NCI-H2029 (cell line): ENCODE measurements at regions not wholly inside any gene's neighbourhood (a gene's known extent, or its start where the extent isn't known, plus 50 kb on each side); places are given as distances from the start of the nearest gene placed in this dataset.
"Not testable (repeated sequence)": the region's sequence is repeated elsewhere in the genome, so short reads cannot be mapped to it uniquely, and the experiment has no call there.

Experiments used
- DNase-seq: peaks from one replicate; lab custom pipeline; 2025; lab: John Stamatoyannopoulos, UW

DNA sequence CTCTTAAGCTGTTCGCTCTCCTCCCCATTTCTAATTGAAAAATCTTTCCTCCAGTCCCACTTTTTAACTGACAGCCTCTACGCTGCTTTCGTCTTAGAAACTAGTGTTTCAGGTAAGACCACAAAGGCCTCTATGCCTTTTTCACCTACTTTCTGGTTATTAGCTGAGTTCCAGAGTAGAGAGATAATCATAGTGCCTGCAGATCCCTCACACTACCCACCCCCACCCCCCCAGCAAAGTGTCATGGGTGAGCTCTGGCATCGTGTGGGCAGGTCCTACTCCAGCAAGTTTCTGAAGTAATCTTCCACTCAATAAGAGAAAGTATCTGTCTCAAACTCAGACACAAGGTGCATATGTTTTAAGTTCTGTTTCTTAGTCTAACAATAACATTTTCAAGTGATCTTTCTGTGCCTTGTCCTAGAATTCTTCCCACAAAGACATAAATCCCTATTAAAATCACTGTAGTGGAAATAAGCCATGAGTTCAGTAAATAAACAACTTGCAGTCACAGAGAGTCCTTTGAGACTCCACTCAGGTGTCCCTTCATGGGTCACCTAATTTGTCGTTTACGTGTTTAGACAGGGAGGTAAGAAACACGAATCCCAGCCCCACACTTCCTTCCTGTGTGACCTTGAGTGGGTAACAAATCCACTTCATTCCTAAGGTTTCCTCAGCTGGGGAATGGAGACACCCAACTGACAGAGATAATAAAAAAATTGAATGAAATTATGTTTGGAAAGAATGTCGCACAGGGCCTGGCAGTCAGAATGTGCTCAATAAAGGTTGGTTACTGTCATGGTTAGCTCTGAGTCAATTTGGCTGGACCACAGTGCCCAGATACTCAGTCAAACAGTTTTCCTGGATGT is 228.9 kb upstream of the CAND1 start:
- no peak for DNase-seq

DNA sequence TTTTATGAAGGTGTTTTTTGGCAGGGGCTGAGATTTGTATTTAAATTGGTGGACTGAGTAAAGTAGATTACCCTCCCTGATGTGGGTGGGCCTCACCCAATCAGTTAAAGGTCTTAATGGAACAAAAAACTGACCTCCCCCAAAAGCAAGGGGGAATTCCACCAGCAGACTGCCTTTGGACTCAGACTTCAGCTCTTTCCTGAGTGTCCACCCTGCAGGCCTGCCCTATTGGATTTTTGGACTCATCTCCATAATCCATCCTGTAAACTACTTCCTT is 228.4 kb upstream of the CAND1 start:
- no peak for DNase-seq

DNA sequence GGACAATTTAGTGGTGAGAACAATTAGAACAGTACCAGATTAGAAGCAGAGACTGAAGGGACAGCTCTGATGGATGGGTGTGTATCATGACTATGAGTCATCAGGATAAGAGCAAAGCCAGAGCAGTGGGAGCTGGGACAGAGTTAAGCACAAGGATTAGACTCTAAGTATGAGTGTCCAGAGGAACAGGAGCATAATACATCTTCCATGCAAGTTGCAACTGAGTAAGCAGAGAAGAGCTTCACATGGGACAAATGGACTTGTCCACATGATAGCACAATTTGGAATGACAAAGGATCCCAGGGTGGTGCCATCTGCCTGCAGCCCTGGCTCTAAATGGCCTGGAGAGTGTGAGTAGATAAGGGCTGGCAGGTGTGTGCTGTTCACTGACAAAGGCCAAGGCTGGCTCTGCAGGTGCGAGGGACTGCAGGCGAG is 226.4 kb upstream of the CAND1 start:
- peak; percentile 86 for DNase-seq

DNA sequence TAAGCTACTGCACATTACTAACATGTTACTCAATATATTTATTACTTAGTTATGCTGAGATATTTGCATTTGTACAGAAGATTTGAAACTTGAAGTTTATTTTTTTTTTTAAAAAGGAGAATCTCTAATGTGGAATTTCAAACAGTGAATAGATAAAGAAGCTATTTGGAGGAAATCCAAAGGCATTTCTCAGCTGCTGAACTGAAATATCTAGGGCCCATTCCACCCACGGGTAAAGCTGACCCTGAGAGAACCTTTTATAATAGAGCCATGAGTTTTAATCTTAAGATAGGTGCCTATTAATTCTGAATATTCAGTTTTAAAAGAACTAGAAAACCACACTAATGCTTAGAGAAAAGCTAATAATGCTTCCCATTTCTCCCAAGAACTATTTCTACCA is 225.4 kb upstream of the CAND1 start:
- DNase-seq = no peak

DNA sequence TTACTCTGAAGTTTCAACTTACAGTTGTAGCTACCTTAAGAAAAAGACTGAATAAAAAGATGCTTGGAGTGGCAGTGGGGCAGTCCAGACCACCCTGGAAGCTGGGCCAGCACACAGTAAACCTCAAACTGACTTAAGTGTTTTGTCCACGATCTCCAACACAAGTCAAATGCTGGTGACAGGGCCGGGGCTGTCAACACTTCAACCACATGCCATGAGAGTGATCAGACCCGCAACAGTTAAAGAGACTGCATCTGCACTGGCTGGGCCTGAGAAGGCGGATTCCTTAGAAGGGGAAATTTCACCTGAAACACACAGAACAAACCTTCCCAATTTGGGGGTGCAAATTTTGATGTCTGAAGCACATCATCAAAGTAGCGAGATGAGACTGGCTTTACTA is 223.5 kb upstream of the CAND1 start:
- DNase-seq = no peak

DNA sequence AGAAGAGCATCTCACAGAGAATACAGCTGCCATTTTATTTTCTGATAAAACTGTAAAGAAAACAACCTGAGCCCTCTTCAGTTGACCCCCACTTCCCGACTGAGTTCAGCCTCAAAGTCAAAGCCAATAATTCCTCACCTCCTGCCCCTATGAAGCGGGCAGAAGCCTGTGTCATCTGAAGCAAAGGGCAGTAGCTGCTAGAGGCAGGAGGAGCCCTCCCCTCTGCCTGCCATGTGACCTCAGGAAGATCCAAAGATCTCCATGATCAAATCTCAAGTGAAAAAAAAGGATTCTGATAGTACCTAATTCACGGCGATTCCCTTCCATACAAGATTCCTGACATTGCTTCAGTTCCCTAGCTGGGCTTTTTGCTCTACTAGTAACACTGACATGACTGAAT is 223.1 kb upstream of the CAND1 start:
- DNase-seq = no peak

DNA sequence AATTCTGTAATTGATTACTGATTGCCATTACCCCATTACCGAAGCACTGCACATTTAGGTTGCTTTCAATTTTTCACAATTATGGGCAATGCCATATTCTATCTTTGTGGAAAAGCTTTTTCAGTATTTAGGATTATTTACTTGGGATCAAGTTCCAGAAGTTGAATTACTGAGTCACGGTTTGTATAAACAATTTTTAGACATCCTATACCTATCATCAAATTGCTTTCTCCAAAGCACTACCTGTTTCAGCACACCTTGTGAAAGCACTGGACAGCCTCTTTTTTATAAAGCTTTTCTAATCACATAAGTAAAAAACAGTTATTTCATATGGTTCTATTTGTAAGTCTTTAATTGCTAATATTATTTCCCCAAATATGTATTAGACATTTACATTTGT is 221.5 kb upstream of the CAND1 start:
- DNase-seq = no peak

DNA sequence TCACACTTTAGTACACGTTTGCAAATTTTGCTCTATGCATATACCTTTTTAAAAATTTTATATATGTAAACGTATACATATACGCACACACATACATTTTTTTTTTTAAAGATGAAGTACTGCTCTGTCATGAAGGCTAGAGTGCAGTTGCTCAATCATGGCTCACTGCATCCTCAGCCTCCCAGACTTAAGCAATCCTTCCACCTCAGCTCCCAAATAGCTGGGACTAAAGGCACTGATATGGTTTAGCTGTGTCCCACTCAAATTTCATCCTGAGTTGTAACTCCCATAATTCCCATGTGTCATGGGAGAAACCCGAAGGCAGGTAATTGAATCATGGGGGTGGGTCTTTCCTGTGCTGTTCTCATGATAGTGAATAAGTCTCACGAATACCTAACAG is 220.8 kb upstream of the CAND1 start:
- DNase-seq = no peak

DNA sequence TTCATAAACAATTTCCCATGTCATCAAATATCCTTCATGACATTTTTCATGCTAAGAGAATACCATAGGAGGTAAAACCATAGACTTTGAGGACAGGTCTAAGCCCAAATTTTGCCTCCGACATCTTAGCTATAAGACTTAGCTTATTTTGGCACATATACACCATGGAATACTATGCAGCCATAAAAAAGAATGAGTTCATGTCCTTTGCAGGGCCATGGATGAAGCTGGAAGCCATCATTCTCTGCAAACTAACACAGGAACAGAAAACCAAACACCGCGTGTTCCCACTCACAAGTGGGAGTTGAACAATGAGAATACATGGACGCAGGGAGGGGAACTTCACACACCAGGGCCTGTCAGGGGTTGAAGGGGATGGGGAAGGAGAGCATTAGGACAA is 220.0 kb upstream of the CAND1 start:
- DNase-seq = not testable (repeated sequence)

DNA sequence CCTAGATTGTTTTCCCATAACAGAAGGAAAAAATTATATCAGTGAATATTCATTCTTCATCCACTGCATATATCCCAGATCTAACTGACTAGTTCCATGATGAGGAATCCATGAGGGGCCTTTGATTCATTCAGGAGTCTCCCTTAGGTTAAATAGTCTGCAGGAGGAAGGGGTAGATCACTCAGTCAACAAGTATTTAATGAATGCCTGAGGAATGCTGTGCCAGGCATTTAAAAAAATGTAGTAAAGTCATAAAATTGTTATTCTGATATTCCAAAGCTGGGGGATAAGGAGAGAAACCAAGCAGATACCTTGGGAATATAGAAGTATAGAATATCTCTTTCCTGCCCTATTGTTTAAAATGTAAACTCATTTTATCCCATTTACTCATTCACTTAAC is 216.2 kb upstream of the CAND1 start:
- DNase-seq = no peak

DNA sequence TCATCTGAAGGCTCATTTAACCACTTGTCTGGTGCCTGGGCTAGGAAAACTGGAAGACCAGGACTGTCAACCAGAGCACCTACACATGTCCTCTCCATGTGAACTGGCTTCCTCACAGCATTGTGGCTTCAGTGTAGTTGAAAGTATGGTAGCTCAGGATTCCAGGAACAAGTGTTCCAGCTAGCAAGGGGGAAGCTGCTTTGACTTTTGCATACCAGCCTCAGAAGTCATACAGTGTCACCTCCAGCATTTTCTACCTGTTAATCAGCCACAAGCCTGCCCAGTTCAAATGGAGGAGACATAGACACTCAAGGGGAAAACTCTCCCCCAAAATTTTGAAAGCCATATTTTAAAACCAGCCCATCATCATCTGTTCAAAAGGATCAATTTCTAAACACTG is 212.8 kb upstream of the CAND1 start:
- no peak for DNase-seq

DNA sequence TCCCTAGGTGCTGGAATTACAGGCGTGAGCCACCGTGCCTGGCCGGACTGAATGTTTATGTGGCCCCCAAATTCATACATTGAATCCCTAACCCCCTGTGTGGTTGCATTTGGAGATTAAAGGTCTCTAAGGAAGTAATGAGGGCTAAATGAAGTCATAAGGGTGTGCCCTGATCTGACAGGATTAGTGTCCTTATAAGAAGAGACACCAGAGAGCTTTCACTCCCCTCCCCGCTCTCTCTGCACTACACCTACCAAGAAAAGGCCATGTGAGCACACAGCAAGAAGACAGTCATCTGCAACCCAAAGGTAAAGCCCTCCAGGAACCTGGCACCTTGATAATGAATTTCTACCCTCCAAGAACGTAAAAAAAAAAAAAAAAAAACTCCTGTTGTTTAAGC is 212.1 kb upstream of the CAND1 start:
- DNase-seq = no peak

DNA sequence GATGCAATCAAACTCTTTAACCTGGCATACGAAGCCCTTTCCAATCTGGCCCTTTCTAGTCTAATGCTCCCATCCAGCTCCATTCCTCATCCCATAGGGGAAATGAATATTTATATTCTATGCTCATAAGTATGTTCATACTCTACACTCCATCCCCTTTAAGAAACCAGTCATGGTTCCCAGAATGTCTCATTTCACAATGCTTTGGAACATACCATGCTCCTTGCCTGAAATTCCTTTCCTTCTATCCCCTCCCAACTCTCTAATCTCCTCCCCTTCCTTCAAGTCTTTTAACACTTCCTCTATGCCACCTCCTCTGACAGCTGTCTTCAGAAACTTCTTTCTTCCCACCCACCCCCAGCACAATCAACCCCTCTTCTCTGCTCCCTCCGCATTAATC is 207.0 kb upstream of the CAND1 start:
- DNase-seq = no peak

DNA sequence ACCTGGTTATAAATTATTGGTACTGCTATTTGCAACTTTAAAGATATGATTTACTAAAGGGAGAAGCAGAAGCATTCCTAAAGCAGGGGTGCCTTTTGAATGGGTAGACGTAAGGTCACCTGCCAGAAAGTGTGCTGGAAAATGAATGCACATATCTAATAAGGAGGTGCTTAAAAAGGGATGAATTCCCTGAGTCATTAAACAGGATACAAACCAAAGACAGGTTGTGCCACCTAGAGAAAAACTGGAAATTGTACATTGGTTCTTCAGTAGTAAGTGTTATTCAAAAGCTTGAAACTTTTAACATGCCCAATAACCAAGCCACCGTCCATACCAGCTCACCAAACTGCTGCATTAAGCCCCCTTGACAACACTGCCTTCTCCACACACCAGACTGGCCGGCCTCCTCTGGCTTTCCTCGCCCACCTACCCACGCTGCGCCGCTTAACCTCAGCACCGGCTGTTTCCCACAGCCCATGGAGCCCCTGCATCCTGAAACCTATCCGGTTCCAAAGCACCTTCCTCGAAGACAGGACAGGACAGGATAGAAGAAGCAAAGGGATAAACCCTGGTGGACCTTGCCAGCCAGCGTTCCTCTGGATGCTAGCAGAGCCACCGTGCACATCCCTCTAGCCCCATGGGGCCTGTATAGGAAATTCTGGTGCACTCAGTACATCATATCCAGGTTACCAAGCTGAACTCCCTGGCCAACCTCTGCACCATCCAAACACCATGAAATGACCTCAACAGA is 201.5 kb upstream of the CAND1 start:
- DNase-seq = no peak

DNA sequence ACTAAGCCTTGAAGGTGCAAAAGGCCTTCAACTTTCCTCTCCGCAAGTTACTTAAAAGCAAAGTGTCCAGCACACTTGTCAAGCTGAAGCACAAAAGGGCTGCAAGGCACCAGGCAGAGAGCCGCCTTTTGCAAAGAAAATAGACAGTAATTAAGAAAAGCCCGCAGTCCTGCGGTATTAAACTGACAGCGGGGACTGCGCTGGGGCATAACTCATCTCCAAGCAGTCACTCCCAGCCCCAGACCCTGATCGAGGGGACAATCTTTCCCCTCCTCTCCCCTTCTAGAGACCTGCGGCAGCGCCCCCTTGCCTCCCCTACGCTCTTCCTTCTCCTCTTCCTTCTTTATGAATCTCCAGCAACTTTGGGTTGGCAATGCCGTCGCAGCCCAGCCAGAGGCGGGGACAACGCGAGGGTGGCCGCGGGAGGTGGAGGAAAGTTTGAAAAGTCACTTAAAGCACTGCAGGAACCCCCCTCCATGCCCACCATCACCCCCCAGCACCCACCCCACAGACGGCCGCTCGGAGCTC is 200.9 kb upstream of the CAND1 start:
- no peak for DNase-seq

DNA sequence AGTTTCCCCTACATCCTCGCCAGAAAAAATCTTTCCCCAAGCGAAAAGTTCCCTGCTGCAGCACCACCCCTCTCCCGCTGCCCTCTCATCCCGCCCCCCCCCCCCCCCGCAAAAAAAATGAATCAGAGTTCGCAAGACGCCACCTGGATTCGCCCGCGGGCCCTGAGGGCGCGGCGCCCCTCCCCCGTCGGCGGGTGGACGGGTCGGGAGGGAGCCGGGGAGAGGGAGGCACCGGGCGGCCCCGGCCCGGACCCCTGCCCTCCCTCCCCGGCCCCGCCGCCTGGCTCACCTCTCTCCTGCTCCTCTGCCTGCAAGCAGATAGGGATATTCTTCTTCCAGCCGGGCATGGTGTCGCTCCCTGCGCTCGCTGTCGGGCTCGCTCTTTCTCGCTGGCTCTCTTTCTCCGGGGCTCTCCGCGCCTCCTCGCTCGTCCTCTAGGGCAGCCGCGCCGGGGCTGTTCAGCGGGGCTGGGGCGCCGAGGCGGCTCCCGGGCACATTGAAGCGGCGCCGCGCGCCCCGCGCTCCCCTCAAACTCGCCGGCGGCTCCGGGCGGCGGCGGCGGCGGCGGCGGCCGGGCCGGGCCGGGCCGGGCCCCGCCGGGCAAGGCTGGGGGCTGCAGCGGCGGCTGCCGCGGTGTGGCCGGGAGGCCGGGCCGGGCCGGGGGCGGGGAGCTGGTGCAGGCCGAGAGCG is 200.3 kb upstream of the CAND1 start:
- peak; percentile 53 for DNase-seq

DNA sequence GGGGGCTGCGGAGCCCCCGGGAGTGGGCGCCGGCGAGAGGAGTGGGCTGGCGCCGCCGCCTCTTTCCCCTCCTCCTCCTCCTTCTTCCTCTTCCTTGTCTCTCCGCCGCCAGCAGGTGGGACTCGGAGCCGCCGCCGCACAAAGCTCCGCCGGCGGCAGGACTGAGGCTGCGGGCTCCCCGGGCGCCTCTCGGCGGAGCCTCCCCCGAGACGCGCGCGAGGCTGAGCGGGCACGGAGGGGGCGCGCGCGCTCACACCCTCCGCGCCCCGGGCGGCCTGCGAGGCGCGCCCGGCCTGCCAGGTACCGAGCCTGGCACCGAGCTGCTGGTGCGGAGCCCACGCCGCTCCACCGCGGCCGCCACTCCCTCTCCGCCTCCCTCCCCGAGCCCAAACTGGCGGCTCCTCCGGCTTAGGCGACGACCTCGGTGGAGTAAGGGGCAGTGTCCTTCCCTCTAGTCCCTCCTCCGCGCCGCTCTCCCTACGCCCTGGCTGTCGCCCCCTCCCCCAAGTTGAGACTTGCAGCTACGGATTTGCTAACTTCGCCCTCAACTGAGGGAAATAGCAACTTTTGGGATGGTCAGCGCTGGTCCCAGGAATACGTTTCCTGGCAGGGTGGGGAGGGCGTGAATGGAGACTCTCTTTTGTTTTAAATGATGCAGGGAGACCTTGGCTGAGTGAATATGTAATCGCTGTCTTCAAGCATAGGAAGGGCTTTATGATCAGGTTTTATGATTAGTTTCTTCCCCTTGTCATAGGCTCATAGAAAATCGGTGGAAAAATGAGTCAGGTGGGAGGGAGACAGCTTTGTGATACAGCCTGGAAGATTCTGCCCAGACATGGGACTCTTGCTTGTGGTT is 199.5 kb upstream of the CAND1 start:
- DNase-seq = peak; percentile 57

DNA sequence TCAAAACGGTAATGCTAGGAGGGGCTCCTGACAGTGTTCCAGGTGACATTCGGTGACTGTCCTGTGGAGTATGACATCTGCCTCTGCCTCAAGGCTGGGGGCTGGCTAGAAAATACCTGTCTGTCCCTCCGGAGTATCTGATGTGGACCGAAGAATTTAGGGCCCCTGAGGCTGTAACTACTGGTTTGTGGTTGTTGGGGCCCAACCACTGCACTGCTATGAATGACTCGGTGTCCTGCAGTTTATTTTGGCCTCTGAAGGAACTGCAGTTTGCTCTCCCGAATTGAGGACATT is 198.9 kb upstream of the CAND1 start:
- DNase-seq = no peak

DNA sequence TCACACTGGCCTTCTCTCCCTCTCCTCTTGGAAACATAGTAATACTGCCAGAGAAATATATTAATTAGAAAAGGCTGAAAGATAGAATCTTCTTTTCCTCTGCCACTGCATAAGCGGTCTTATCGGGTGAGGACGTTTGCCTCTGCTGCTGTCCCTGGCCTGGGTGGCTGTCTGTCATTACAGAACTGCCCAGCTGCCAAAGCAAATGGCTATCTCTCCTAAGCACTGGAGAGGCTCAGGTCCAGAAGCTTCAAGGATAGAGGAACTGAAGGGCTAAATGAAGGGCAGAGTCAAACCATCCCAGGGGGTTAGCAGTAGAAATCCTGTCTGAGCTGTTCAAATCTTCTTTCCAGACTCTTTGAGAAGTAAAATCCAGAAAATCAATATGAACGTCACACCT is 198.6 kb upstream of the CAND1 start:
- no peak for DNase-seq

DNA sequence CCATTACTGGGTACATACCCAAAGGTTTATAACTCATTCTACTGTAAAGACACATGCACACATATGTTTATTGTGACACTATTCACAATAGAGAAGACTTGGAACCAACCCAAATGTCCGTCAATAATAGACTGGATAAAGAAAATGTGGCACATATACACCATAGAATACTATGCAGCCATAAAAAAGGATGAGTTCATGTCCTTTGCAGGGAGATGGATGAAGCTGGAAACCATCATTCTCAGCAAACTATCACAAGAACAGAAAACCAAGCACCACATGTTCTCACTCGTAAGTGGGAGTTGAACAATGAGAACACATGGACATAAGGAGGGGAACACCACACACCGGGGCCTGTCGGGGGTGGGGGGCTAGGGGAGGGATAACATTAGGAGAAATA is 196.9 kb upstream of the CAND1 start:
- DNase-seq = not testable (repeated sequence)

DNA sequence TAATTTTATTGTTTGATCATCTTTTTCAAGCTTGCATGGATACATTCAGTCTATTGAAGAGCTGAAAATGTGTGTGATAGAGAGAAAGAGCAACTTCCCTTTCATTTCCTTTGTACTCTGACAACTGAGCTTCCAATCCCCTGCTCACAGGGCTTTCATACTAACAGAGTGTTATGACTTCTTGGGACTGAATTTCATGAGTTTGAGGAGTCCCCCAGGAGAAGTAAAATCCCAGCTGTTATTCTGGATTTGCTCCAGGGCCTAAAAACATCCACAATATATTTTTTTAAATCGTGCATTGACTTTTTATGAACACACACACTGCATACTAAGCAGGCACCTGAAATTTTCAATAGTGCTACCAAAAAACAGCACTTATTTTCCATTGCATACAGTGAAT is 195.8 kb upstream of the CAND1 start:
- no peak for DNase-seq

DNA sequence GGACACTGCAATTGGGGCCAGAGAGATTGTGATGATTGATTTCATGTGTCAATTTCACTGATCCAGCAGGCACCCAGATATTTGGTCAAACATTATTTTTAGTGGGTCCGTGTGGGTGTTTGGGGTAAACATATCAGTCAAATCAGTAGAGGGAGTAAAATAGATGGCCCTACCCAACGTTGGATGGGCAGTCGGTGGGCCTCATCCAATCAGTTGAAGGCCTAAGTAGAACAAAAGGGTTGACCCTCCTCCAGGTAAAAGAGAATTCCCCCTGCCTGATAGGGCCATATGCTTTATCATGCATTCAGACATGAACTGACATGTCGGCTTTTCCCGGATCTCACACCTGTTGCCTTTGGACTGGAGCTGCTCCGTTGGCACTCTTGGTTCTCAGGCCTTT is 195.1 kb upstream of the CAND1 start:
- DNase-seq = no peak
